NCI-H82 treated with DMSO at 0.1 percent for 48 hours (cell line): ENCODE measurements at regions not wholly inside any gene's neighbourhood (a gene's known extent, or its start where the extent isn't known, plus 50 kb on each side); places are given as distances from the start of the nearest gene placed in this dataset.
"Not testable (repeated sequence)": the region's sequence is repeated elsewhere in the genome, so short reads cannot be mapped to it uniquely, and the experiment has no call there.

Source experiments
- DNase-seq: peaks from one replicate; lab custom pipeline; 2025; ENCODE audit not compliant: unreplicated experiment; lab: John Stamatoyannopoulos, UW

- no peak for DNase-seq
Measured at GRCh38 chr2:34853646-34854045, 1254.5 kb upstream of the FAM98A start.

GRCh38 chr2:34851804-34852203, 1252.7 kb upstream of the FAM98A start:
- no peak for DNase-seq

GRCh38 chr2:34849827-34850226, 1250.7 kb upstream of the FAM98A start:
- DNase-seq: no peak

GRCh38 chr2:34848691-34849090, 1249.6 kb upstream of the FAM98A start:
- no peak for DNase-seq

- no peak for DNase-seq
Measured at GRCh38 chr2:34848132-34848531, 1249.0 kb upstream of the FAM98A start.

GRCh38 chr2:34844629-34845028, 1245.5 kb upstream of the FAM98A start:
- no peak for DNase-seq

- DNase-seq: no peak
Measured at GRCh38 chr2:34838408-34838807, 1239.3 kb upstream of the FAM98A start.

- DNase-seq: no peak
Measured at GRCh38 chr2:34836361-34836760, 1237.3 kb upstream of the FAM98A start.

GRCh38 chr2:34831096-34831495, 1232.0 kb upstream of the FAM98A start:
- no peak for DNase-seq

GRCh38 chr2:34828481-34828880, 1229.4 kb upstream of the FAM98A start:
- no peak for DNase-seq

- DNase-seq: no peak
Measured at GRCh38 chr2:34827398-34827797, 1228.3 kb upstream of the FAM98A start.

GRCh38 chr2:34825686-34826085, 1226.6 kb upstream of the FAM98A start:
- no peak for DNase-seq

- DNase-seq: no peak
Measured at GRCh38 chr2:34822616-34823015, 1223.5 kb upstream of the FAM98A start.

- no peak for DNase-seq
Measured at GRCh38 chr2:34815052-34815741, 1216.1 kb upstream of the FAM98A start.

- no peak for DNase-seq
Measured at GRCh38 chr2:34810456-34810855, 1211.4 kb upstream of the FAM98A start.

- DNase-seq: no peak
Measured at GRCh38 chr2:34808426-34808825, 1209.3 kb upstream of the FAM98A start.

GRCh38 chr2:34806891-34807290, 1207.8 kb upstream of the FAM98A start:
- DNase-seq: no peak

GRCh38 chr2:34806396-34806795, 1207.3 kb upstream of the FAM98A start:
- no peak for DNase-seq

GRCh38 chr2:34799556-34799955, 1200.5 kb upstream of the FAM98A start:
- no peak for DNase-seq

GRCh38 chr2:34795586-34795985, 1196.5 kb upstream of the FAM98A start:
- not testable (repeated sequence) for DNase-seq

- no peak for DNase-seq
Measured at GRCh38 chr2:34789169-34789568, 1190.1 kb upstream of the FAM98A start.

GRCh38 chr2:34787341-34787740, 1188.2 kb upstream of the FAM98A start:
- no peak for DNase-seq

- no peak for DNase-seq
Measured at GRCh38 chr2:34785206-34785785, 1186.2 kb upstream of the FAM98A start.
